HFFc6 (cell line): ENCODE measurements at regions not wholly inside any gene's neighbourhood (a gene's known extent, or its start where the extent isn't known, plus 50 kb on each side); places are given as distances from the start of the nearest gene placed in this dataset.

Source experiments
- DNase-seq: peaks from one replicate; pipeline ENCODE4 v3.0.0-alpha.2; 2018
- H3K27ac Mint-ChIP-seq: 2 replicates; pipeline ENCODE4 v1.8.0; 2020; ENCODE audit warnings: mild to moderate bottlenecking, mixed read lengths
- H3K27me3 Mint-ChIP-seq: 2 replicates; pipeline ENCODE4 v1.8.0; 2021; ENCODE audit warnings: mild to moderate bottlenecking, moderate library complexity, mixed read lengths; ENCODE audit not compliant: insufficient read depth
- H3K36me3 Mint-ChIP-seq: 2 replicates; pipeline ENCODE4 v1.8.0; 2021; ENCODE audit warnings: low read depth, mixed read lengths
- H3K4me1 Mint-ChIP-seq: 2 replicates; pipeline ENCODE4 v1.8.0; 2020; ENCODE audit warnings: low read depth, mixed read lengths
- H3K4me3 Mint-ChIP-seq: 2 replicates; pipeline ENCODE4 v1.8.0; 2020; ENCODE audit warnings: mild to moderate bottlenecking, moderate library complexity, mixed read lengths
- H3K9me3 Mint-ChIP-seq: 2 replicates; pipeline ENCODE4 v1.8.0; 2020; ENCODE audit warnings: mild to moderate bottlenecking, mixed read lengths
- TF ChIP-seq, protein P1 (sequence below): fragments of 200-600 bp; sonication (generic); IDR thresholded peaks from 2 replicates; pipeline ENCODE4 v1.5.0; 2021; ENCODE audit warnings: antibody characterized with exemption, mild to moderate bottlenecking

DNA sequence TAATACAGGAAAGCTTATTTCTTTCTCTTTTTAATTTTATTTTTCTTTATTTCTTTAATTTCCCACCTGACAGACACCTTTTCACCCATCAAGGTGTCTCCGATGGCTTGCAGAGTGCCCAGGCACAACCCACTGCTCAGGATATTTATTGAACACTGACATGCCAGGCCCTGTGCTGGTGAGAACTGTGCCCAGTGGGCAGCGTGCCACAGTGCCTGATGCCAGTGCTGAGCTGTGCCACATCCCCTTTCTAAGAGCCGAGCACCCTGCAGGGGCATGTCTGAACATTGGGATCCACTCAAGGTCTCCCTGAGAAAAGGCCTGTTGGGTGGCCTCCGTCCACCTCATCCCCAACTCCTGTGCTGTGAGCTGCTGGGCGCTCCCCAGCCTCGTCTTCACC, 158.6 kb upstream of the RAB6C start:
- no peaks in the 10 kb centered on the region for H3K36me3 Mint-ChIP-seq
- peaks cover 24% of the 10 kb centered on the region for H3K9me3 Mint-ChIP-seq
- no peak overlapping the region for H3K4me3 Mint-ChIP-seq
- H3K27me3 Mint-ChIP-seq = no peaks in the 10 kb centered on the region; the same call in 1 of the 2 replicates
- H3K27ac Mint-ChIP-seq = no peak overlapping the region
- H3K4me1 Mint-ChIP-seq = no peaks in the 10 kb centered on the region
- DNase-seq = no peak
- TF ChIP-seq, protein P1, sequence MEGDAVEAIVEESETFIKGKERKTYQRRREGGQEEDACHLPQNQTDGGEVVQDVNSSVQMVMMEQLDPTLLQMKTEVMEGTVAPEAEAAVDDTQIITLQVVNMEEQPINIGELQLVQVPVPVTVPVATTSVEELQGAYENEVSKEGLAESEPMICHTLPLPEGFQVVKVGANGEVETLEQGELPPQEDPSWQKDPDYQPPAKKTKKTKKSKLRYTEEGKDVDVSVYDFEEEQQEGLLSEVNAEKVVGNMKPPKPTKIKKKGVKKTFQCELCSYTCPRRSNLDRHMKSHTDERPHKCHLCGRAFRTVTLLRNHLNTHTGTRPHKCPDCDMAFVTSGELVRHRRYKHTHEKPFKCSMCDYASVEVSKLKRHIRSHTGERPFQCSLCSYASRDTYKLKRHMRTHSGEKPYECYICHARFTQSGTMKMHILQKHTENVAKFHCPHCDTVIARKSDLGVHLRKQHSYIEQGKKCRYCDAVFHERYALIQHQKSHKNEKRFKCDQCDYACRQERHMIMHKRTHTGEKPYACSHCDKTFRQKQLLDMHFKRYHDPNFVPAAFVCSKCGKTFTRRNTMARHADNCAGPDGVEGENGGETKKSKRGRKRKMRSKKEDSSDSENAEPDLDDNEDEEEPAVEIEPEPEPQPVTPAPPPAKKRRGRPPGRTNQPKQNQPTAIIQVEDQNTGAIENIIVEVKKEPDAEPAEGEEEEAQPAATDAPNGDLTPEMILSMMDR = no peak

DNA sequence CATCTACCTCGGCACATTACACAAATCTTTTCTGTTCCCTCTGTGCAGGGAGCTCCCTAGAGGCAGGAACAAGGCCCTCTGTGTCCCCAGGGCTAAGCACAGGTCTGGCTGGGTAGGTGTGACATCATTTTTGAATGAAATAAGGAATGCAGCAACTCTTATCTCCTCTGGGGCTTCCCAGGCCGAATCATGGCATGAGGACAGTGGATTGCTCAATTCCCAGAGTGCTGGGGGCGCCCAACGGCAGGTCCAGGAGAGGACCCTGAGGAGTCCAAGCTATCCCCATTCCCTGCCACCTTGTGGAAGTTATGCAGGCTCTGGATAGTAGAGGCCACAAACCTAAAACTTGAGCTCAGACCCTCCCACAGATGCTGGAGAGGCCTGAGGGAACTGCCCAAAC, 158.0 kb upstream of the RAB6C start:
- no peaks in the 10 kb centered on the region for H3K36me3 Mint-ChIP-seq
- no peaks in the 10 kb centered on the region for H3K27me3 Mint-ChIP-seq
- H3K27ac Mint-ChIP-seq = no peak overlapping the region
- H3K4me3 Mint-ChIP-seq = no peak overlapping the region
- peaks cover 24% of the 10 kb centered on the region for H3K9me3 Mint-ChIP-seq
- no peaks in the 10 kb centered on the region for H3K4me1 Mint-ChIP-seq
- TF ChIP-seq, protein P1 = no peak
- no peak for DNase-seq

DNA sequence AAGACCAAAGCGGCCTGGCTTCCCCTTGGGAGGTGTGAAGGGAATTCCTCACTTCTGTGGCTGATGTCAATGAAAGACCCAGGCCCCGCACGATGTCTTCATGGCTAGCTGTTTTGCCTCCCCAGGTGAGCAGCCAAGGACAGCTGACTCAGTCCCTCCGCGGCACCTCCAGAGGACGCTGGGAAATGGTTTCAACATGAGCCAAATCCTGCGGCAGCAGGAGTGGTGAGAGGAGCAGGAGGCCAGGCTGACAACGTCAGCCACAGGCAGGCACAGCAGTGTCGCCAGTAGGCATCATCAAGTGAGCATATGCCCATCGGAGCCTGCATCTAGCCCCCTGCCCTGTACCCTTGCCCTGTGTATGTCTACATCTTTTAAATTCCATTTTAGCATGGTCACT, 156.4 kb upstream of the RAB6C start:
- H3K27ac Mint-ChIP-seq = no peak overlapping the region
- peaks cover 20% of the 10 kb centered on the region for H3K9me3 Mint-ChIP-seq
- no peaks in the 10 kb centered on the region for H3K36me3 Mint-ChIP-seq
- H3K4me1 Mint-ChIP-seq = no peaks in the 10 kb centered on the region
- TF ChIP-seq, protein P1 = no peak
- no peaks in the 10 kb centered on the region for H3K27me3 Mint-ChIP-seq
- H3K4me3 Mint-ChIP-seq = no peak overlapping the region
- no peak for DNase-seq

DNA sequence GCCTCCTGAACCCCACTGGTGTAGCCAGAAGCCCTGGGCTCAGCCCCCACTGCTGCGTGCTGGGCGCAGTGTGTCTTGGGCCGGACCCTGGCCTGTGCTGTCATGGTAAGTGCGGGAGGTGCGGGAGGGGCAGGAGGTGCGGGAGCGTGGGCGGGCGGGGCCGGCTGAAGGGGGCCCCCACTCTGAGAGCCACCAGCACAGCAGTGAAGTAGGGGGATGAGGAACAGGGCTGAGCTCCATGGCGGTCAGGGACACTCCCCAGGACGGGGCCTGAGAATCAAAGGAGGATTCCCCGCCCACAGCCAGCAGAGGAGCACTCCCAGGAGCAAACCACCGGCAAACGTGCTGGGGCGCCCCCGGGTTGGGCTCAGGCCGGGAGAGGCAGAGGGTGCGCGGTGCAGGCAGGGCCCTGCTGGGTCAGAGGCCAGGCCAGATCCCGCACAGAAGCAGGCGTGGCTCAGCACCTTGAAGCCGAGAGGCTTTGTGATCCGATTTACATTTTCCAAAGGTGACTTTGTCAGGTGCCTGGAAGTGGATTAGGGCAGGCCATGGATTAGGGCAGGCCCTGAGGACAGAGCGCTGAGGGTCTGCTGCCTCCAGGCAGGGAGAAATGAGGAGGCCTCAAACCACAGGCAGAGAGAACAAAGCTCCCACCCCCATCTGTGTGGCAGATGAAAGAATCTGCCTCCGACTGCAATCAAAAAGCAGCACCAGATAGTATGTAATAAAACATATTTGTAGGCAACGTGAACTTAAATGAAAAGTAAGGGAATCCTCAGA, 152.0 kb upstream of the RAB6C start:
- Mint-ChIP-seq H3K9me3 (peaks cover 33% of the 10 kb centered on the region), H3K27me3 (no peaks in the 10 kb centered on the region), H3K4me3 (no peak overlapping the region), H3K36me3 (peaks cover 13% of the 10 kb centered on the region), H3K27ac (no peak overlapping the region), H3K4me1 (no peaks in the 10 kb centered on the region)
- DNase-seq = no peak
- TF ChIP-seq, protein P1 = no peak

DNA sequence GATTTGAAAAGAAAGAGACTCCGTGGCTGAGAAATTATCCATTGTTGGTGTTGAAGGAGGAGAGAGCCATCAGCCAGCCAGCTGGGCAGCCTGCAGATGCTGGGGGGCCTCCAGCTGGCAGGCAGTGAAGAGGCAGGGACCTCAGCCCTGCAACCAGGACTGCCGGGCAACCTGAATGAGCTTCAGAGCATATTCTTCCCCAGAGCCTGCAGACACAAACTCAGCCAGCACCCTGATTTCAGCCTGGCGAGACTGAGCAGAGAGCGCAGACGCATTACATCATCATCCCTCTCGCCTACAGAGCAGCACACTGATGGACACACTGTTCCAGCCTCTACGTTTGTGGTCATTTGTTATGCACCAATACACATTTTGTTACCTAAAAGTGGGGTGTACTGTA, 150.7 kb upstream of the RAB6C start:
- TF ChIP-seq, protein P1 = no peak
- Mint-ChIP-seq H3K4me3 (no peak overlapping the region), H3K27me3 (no peaks in the 10 kb centered on the region), H3K27ac (no peak overlapping the region), H3K36me3 (peaks cover 13% of the 10 kb centered on the region), H3K4me1 (no peaks in the 10 kb centered on the region), H3K9me3 (peaks cover 36% of the 10 kb centered on the region)
- no peak for DNase-seq
